DND-41 (cell line): ENCODE measurements at regions not wholly inside any gene's neighbourhood (a gene's known extent, or its start where the extent isn't known, plus 50 kb on each side); places are given as distances from the start of the nearest gene placed in this dataset.

Experiments used
- ATAC-seq: fragments of 200-7000 bp; cut with Tn5 transposase; 3 replicates; pipeline ENCODE4 v1.9.1; 2021; ENCODE audit warnings: low read depth; ENCODE audit not compliant: insufficient read depth
- DNase-seq: peaks from one replicate; pipeline ENCODE4 v3.0.0-alpha.2; 2020
- H2AFZ ChIP-seq: 2 replicates; pipeline ENCODE4 v1.6.0; 2012; ENCODE audit warnings: low read depth, low read length
- H3K27ac ChIP-seq: 2 replicates; pipeline ENCODE4 v1.5.1; 2012; ENCODE audit warnings: low read length, inconsistent platforms
- H3K27me3 ChIP-seq: fragments of 200-600 bp; sonication (generic); 2 replicates; pipeline ENCODE4 v1.6.0; 2012; ENCODE audit warnings: low read length, mild to moderate bottlenecking, inconsistent platforms; ENCODE audit not compliant: insufficient read depth, poor library complexity
- H3K36me3 ChIP-seq: 2 replicates; pipeline ENCODE4 v1.5.1; 2012; ENCODE audit warnings: low read length, inconsistent platforms; ENCODE audit not compliant: insufficient read depth
- H3K4me1 ChIP-seq: 2 replicates; pipeline ENCODE4 v1.5.1; 2012; ENCODE audit warnings: mild to moderate bottlenecking, low read length; ENCODE audit not compliant: insufficient read depth
- H3K4me2 ChIP-seq: 2 replicates; pipeline ENCODE4 v1.6.0; 2012; ENCODE audit warnings: mild to moderate bottlenecking, moderate library complexity, low read length, inconsistent platforms; ENCODE audit not compliant: insufficient read depth
- H3K4me3 ChIP-seq, 2 experiments: fragments of 200-600 bp in 1 of 2; shearing (Covaris generic) in 1 of 2; 2 replicates each; pipeline ENCODE4 v1.5.1; 2012 to 2016; ENCODE audit warnings: inconsistent platforms in 2 of 2, low read length in 2 of 2, mild to moderate bottlenecking in 2 of 2, low read depth in 1 of 2, moderate library complexity in 1 of 2
- H3K79me2 ChIP-seq: 2 replicates; pipeline ENCODE4 v1.6.0; 2012; ENCODE audit warnings: low read length, inconsistent platforms; ENCODE audit not compliant: insufficient read depth
- H3K9ac ChIP-seq: 2 replicates; pipeline ENCODE4 v1.6.0; 2012; ENCODE audit warnings: low read depth, mild to moderate bottlenecking, inconsistent platforms, low read length, moderate library complexity
- H3K9me3 ChIP-seq: 2 replicates; pipeline ENCODE4 v1.5.1; 2012; ENCODE audit warnings: low read length, moderate library complexity, mild to moderate bottlenecking, inconsistent platforms; ENCODE audit not compliant: insufficient read depth, severe bottlenecking
- H4K20me1 ChIP-seq: 2 replicates; pipeline ENCODE4 v1.6.0; 2012; ENCODE audit warnings: low read length; ENCODE audit not compliant: insufficient read depth
- EZH2 ChIP-seq: IDR thresholded peaks from 3 replicates; pipeline ENCODE4 v1.6.1; 2012; ENCODE audit warnings: borderline replicate concordance, low read depth, mild to moderate bottlenecking, moderate library complexity, low read length, inconsistent platforms; ENCODE audit not compliant: severe bottlenecking
- TF ChIP-seq, protein P1 (sequence below): IDR thresholded peaks from 2 replicates; pipeline ENCODE4 v1.5.1; 2012; ENCODE audit warnings: borderline replicate concordance, low read length, moderate library complexity, mild to moderate bottlenecking; ENCODE audit not compliant: poor library complexity, severe bottlenecking; ENCODE audit errors: extremely low read depth

DNA sequence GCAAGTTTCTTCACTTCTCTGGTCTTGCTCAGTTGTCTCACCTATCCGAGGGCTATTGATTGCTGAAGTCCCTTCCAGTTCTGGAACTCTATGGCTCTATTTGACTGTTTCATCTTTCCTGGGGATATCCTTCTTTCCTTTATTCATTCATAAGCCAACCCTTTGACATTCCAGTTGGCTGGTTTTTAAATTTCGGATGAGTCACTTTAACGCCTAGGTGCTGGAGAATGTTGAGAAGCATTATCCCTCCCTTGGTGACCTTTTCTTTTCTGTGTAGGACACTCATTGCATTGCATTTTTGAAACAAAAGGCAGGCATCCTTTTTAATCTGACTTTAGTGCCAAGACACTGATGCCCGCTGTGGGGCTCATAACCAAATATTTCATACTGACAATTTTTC lies 307.1 kb downstream of the TSN start:
- no peaks in the 10 kb centered on the region for H3K4me1 ChIP-seq
- DNase-seq (no peak), ATAC-seq (no peak)

DNA sequence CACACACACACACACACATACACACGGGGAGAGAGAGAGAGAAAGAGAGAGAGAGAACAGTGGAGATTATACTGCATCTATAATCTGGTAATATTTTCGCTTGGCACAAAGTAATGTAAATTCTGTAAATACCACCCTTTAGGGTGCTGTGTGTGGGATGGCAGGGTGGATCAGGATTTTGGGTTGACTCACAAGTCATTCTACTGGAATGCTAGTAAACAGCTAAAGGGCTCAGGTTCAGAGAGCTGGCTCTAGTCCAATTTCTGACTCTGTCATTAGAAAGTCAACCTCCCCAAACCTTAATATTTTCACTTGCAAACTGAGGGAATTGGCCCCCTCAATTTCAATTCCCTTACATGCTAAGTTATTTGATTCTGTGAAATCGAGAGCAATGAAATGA lies 308.3 kb downstream of the TSN start:
- Histone ChIP-seq H3K36me3 (no peaks in the 10 kb centered on the region), H3K27ac (no peak overlapping the region), H4K20me1 (no peaks in the 10 kb centered on the region), H3K4me1 (no peaks in the 10 kb centered on the region), H3K27me3 (no peaks in the 10 kb centered on the region), H2AFZ (no peak overlapping the region), H3K4me2 (no peak overlapping the region), H3K9ac (no peak overlapping the region), H3K9me3 (no peaks in the 10 kb centered on the region), H3K79me2 (no peaks in the 10 kb centered on the region), H3K4me3 (no peak overlapping the region)
- ATAC-seq (no peak), DNase-seq (no peak)
- TF ChIP-seq, protein P1, sequence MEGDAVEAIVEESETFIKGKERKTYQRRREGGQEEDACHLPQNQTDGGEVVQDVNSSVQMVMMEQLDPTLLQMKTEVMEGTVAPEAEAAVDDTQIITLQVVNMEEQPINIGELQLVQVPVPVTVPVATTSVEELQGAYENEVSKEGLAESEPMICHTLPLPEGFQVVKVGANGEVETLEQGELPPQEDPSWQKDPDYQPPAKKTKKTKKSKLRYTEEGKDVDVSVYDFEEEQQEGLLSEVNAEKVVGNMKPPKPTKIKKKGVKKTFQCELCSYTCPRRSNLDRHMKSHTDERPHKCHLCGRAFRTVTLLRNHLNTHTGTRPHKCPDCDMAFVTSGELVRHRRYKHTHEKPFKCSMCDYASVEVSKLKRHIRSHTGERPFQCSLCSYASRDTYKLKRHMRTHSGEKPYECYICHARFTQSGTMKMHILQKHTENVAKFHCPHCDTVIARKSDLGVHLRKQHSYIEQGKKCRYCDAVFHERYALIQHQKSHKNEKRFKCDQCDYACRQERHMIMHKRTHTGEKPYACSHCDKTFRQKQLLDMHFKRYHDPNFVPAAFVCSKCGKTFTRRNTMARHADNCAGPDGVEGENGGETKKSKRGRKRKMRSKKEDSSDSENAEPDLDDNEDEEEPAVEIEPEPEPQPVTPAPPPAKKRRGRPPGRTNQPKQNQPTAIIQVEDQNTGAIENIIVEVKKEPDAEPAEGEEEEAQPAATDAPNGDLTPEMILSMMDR: no peak
- no peak for TF ChIP-seq EZH2

More for the DNA sequence above, 307.1 kb downstream of the TSN start:
- H3K27me3 ChIP-seq: no peaks in the 10 kb centered on the region
- H3K27ac ChIP-seq: no peak overlapping the region
- no peak overlapping the region for H3K4me3 ChIP-seq
- H3K4me2 ChIP-seq: no peak overlapping the region
- H3K36me3 ChIP-seq: no peaks in the 10 kb centered on the region
- no peak overlapping the region for H2AFZ ChIP-seq
- no peak for TF ChIP-seq EZH2
- TF ChIP-seq, protein P1: no peak
- H3K9me3 ChIP-seq: no peaks in the 10 kb centered on the region
- H3K9ac ChIP-seq: no peak overlapping the region
- no peaks in the 10 kb centered on the region for H4K20me1 ChIP-seq
- no peaks in the 10 kb centered on the region for H3K79me2 ChIP-seq

DNA sequence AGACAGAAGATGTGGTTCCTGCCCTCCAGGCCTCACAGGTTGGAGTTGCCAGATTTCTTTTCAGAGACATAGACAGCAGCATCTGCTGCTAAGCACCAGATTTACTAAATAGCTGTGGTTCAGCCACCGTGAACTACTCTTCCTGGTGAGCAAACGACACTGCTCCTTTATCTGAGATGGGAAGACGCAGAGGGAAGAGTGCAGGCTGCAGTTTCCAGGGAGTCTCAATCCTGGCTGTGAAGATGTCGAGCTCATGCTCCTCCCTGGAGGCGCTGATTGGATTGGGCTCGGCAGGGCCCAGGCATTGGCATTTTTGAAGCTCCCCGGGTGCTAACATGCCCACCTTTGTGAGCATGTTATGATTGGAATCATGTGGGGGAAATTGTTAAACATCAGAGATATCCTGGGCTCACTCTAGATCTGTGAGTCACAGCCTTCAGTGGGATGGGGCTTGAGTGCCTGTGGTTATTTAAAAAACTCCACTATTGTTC lies 314.8 kb downstream of the TSN start:
- H3K4me3 ChIP-seq: no peak overlapping the region

More for the DNA sequence above, 314.8 kb downstream of the TSN start:
- Histone ChIP-seq H3K9ac (no peak overlapping the region), H2AFZ (no peak overlapping the region), H3K4me2 (no peak overlapping the region), H4K20me1 (no peaks in the 10 kb centered on the region), H3K27me3 (no peaks in the 10 kb centered on the region), H3K36me3 (no peaks in the 10 kb centered on the region), H3K9me3 (no peaks in the 10 kb centered on the region), H3K4me1 (no peaks in the 10 kb centered on the region), H3K79me2 (no peaks in the 10 kb centered on the region), H3K27ac (no peak overlapping the region)
- DNase-seq: no peak
- TF ChIP-seq, protein P1: no peak
- TF ChIP-seq EZH2: no peak
- ATAC-seq: no peak
